GM23338 (cell line): ENCODE measurements at regions not wholly inside any gene's neighbourhood (a gene's known extent, or its start where the extent isn't known, plus 50 kb on each side); places are given as distances from the start of the nearest gene placed in this dataset.

Experiments used
- CTCF ChIP-seq, 2 experiments: fragments of 200-600 bp in 1 of 2; sonication (generic) in 1 of 2; conservative IDR thresholded peaks; 2 replicates each; pipeline versions ENCODE4 v1.5.1 to v1.6.1; 2016 to 2017; ENCODE audit warnings: antibody characterized with exemption in 2 of 2, low read depth in 2 of 2, mild to moderate bottlenecking in 2 of 2, moderate library complexity in 1 of 2
- EZH2phosphoT487 ChIP-seq: fragments of 200-600 bp; sonication (generic); IDR thresholded peaks from one replicate; pipeline ENCODE4 v1.8.1; 2018; ENCODE audit warnings: antibody characterized with exemption; ENCODE audit not compliant: unreplicated experiment
- NANOG ChIP-seq: IDR thresholded peaks from 2 replicates; pipeline ENCODE4 v1.6.1; 2016; ENCODE audit warnings: antibody characterized with exemption, borderline replicate concordance
- POLR2AphosphoS5 ChIP-seq: IDR thresholded peaks from 2 replicates; pipeline ENCODE4 v1.6.1; 2016; ENCODE audit warnings: antibody characterized with exemption, low read depth
- REST ChIP-seq: IDR thresholded peaks from one replicate; pipeline ENCODE4 v1.6.1; 2018; ENCODE audit warnings: antibody characterized with exemption; ENCODE audit not compliant: unreplicated experiment

- TF ChIP-seq CTCF (conservative IDR thresholded peaks at IDR 0.05; ENCODE audit: low read depth in 2 of 2) (no peak), POLR2AphosphoS5 (no peak), REST (no peak), EZH2phosphoT487 (no peak), NANOG (no peak)
Observed at GRCh38 chr16:86925067-86925791, 346.9 kb downstream of the FOXL1 start.
